ENCODE measurements at regions not wholly inside any gene's neighbourhood (a gene's known extent, or its start where the extent isn't known, plus 50 kb on each side); places are given as distances from the start of the nearest gene placed in this dataset.

DNA sequence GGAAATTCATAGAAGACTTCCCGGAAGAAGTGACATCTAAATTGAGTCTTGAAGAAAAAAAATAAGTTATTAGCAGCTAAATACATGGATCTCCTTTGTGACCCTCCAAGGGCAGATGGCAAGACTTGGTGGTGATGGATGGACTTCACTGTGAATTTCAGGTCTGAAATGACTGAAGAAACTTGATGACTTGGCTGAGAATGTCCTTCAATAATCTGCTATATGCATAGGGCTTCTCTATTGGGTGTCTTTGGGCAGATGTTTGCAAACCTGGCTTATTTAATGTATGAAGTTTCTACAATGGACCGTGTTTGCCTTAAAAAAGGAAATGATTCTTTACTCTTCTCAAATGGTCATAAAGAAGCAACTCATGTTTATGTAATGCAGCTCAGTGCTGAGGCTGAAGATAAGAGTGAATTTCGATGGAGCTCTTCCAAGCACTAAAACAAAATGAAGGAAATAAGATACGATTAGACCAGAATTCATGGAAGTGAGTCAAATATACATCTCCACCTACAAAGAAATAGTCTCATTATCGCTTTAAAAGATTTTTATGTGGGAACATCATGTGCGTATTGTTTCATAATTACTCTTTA is 116.6 kb upstream of the WDR11 start:
- peaks cover 0 to 4% (median 0%) of the 10 kb centered on the region in 4 donors for H3K27me3 ChIP-seq
- no peak overlapping the region for H3K4me3 ChIP-seq
- no peak overlapping the region for H3K27ac ChIP-seq (replicated peaks in 1 of 4)
- H3K36me3 ChIP-seq, result no peaks in the 10 kb centered on the region
- 74% methylated on average over 6 of the region's 6 CpGs for WGBS
- intact Hi-C loops (cut with DNase I), result loop anchor here (10.0 kb wide), 1 partner anchor 310 kb away; no protein-coding TSS in a partner anchor
- H3K9me3 ChIP-seq, result no peaks in the 10 kb centered on the region
- TF ChIP-seq POLR2A (IDR thresholded peaks at IDR 0.05; ENCODE audit: low read depth), result no peak
- TF ChIP-seq POLR2AphosphoS5 (IDR thresholded peaks at IDR 0.05), result no peak
- TF ChIP-seq CTCF (IDR thresholded peaks at IDR 0.05), result no peak
- no peak for TF ChIP-seq EP300 (IDR thresholded peaks at IDR 0.05)
- no peak for DNase-seq (ENCODE audit: extremely low spot score)
- no peaks in the 10 kb centered on the region for H3K4me1 ChIP-seq

GRCh38 chr10:120735315-120735714 is 115.8 kb upstream of the WDR11 start:
- H3K4me1 ChIP-seq, result no peaks in the 10 kb centered on the region
- H3K27ac ChIP-seq (replicated peaks in 1 of 4), result no peak overlapping the region
- H3K4me3 ChIP-seq, result no peak overlapping the region
- peaks cover 0 to 8% (median 0%) of the 10 kb centered on the region in 4 donors for H3K27me3 ChIP-seq
- no peaks in the 10 kb centered on the region for H3K36me3 ChIP-seq
- no peak for DNase-seq (ENCODE audit: extremely low spot score)
- H3K9me3 ChIP-seq, result no peaks in the 10 kb centered on the region
- no peak for TF ChIP-seq POLR2AphosphoS5 (IDR thresholded peaks at IDR 0.05)
- no peak for TF ChIP-seq EP300 (IDR thresholded peaks at IDR 0.05)
- TF ChIP-seq POLR2A (IDR thresholded peaks at IDR 0.05; ENCODE audit: low read depth), result no peak
- TF ChIP-seq CTCF (IDR thresholded peaks at IDR 0.05), result no peak
- intact Hi-C loops (cut with DNase I), result loop anchor here (10.0 kb wide), 1 partner anchor 311 kb away; no protein-coding TSS in a partner anchor
- 78% methylated on average over 5 of the region's 5 CpGs for WGBS

- TF ChIP-seq EP300 (IDR thresholded peaks at IDR 0.05), result no peak
- no peak for TF ChIP-seq POLR2A (IDR thresholded peaks at IDR 0.05; ENCODE audit: low read depth)
- TF ChIP-seq POLR2AphosphoS5 (IDR thresholded peaks at IDR 0.05), result no peak
- TF ChIP-seq CTCF (IDR thresholded peaks at IDR 0.05), result peak; percentile 37 to 54 (median 41)
- intact Hi-C loops (cut with DNase I), result loop anchor here (10.0 kb wide), 1 partner anchor 311 kb away; no protein-coding TSS in a partner anchor
- no peak for DNase-seq (ENCODE audit: extremely low spot score)
- Histone ChIP-seq H3K9me3 (no peaks in the 10 kb centered on the region), H3K27ac (replicated peaks in 1 of 4) (no peak overlapping the region), H3K27me3 (peaks cover 0 to 8% (median 0%) of the 10 kb centered on the region in 4 donors), H3K4me1 (no peaks in the 10 kb centered on the region), H3K4me3 (no peak overlapping the region), H3K36me3 (no peaks in the 10 kb centered on the region)
- 53% methylated on average over 5 of the region's 5 CpGs for WGBS
Observed at GRCh38 chr10:120735773-120736371, 115.3 kb upstream of the WDR11 start.

DNA sequence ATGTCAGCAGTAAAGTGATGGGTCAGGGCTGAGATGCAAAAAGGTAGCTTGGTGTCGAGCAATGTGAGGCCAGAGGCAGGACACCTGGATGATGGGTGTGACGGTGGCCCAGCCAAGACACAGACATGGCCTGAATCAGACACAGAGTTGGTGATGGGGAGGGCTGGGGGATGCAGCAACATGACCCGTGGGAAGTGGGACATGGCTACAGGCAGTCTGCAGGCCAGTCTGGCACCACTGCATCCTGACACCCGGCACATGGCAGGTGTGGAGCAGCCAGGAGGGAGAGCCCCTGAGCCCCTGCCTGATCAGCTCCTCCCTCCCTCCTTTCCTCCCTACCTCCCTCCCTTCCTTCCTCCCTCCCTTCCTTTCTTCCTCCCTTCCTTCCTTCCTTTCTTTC is 114.8 kb upstream of the WDR11 start:
- H3K27ac ChIP-seq (replicated peaks in 1 of 4), result no peak overlapping the region
- no peaks in the 10 kb centered on the region for H3K9me3 ChIP-seq
- no peaks in the 10 kb centered on the region for H3K4me1 ChIP-seq
- 51% methylated on average over 4 of the region's 4 CpGs for WGBS
- peaks cover 0 to 8% (median 0%) of the 10 kb centered on the region in 4 donors for H3K27me3 ChIP-seq
- DNase-seq (ENCODE audit: extremely low spot score), result no peak
- intact Hi-C loops (cut with DNase I), result loop anchor here (10.0 kb wide), 1 partner anchor 312 kb away; no protein-coding TSS in a partner anchor
- TF ChIP-seq CTCF (IDR thresholded peaks at IDR 0.05), result no peak
- no peak for TF ChIP-seq EP300 (IDR thresholded peaks at IDR 0.05)
- no peak overlapping the region for H3K4me3 ChIP-seq
- no peaks in the 10 kb centered on the region for H3K36me3 ChIP-seq

Data from esophagus muscularis mucosa (tissue), 4 donors.